IPS-20b (cell line): ENCODE measurements at regions not wholly inside any gene's neighbourhood (a gene's known extent, or its start where the extent isn't known, plus 50 kb on each side); places are given as distances from the start of the nearest gene placed in this dataset.

Source experiments
- H3K27ac ChIP-seq: one replicate; pipeline ENCODE4 v1.5.1; 2013; ENCODE audit warnings: low read length
- H3K27me3 ChIP-seq: 2 replicates; pipeline ENCODE4 v1.6.1; 2013; ENCODE audit warnings: mild to moderate bottlenecking, low read length, inconsistent platforms; ENCODE audit not compliant: insufficient read depth
- H3K36me3 ChIP-seq: 2 replicates; pipeline ENCODE4 v1.6.1; 2013; ENCODE audit warnings: low read depth, mild to moderate bottlenecking, inconsistent platforms, low read length, moderate library complexity; ENCODE audit not compliant: insufficient read depth
- H3K4me1 ChIP-seq: 2 replicates; pipeline ENCODE4 v1.6.1; 2013; ENCODE audit warnings: mild to moderate bottlenecking, control low read depth, inconsistent platforms, low read length, moderate library complexity; ENCODE audit not compliant: insufficient read depth
- H3K4me3 ChIP-seq: 2 replicates; pipeline ENCODE4 v1.5.1; 2013; ENCODE audit warnings: mild to moderate bottlenecking, low read length, inconsistent platforms
- H3K9ac ChIP-seq: 2 replicates; pipeline ENCODE4 v1.6.1; 2013; ENCODE audit warnings: low read depth, mild to moderate bottlenecking, inconsistent platforms, low read length, moderate library complexity
- H3K9me3 ChIP-seq: 2 replicates; pipeline ENCODE4 v1.6.1; 2013; ENCODE audit warnings: mild to moderate bottlenecking, low read depth, low read length, inconsistent platforms; ENCODE audit not compliant: insufficient read depth

GRCh38 chr15:94075349-94075748 lies 156.0 kb upstream of the MCTP2 start:
- H3K27me3 ChIP-seq = no peaks in the 10 kb centered on the region

GRCh38 chr15:94070356-94071295 lies 160.7 kb upstream of the MCTP2 start:
- Histone ChIP-seq H3K9ac (no peak overlapping the region), H3K9me3 (no peaks in the 10 kb centered on the region), H3K27ac (no peak overlapping the region), H3K4me3 (no peak overlapping the region), H3K27me3 (no peaks in the 10 kb centered on the region), H3K36me3 (no peaks in the 10 kb centered on the region), H3K4me1 (no peaks in the 10 kb centered on the region)

More at GRCh38 chr15:94075349-94075748, 156.0 kb upstream of the MCTP2 start:
- Histone ChIP-seq H3K9me3 (no peaks in the 10 kb centered on the region), H3K4me1 (no peaks in the 10 kb centered on the region; the same call in 1 of the 2 replicates), H3K27ac (no peak overlapping the region), H3K4me3 (no peak overlapping the region), H3K36me3 (no peaks in the 10 kb centered on the region), H3K9ac (no peak overlapping the region)

GRCh38 chr15:94069844-94070243 lies 161.5 kb upstream of the MCTP2 start:
- Histone ChIP-seq H3K4me3 (no peak overlapping the region), H3K27me3 (no peaks in the 10 kb centered on the region), H3K36me3 (no peaks in the 10 kb centered on the region), H3K4me1 (no peaks in the 10 kb centered on the region), H3K27ac (no peak overlapping the region), H3K9ac (no peak overlapping the region), H3K9me3 (no peaks in the 10 kb centered on the region)

GRCh38 chr15:94066811-94067210 lies 164.6 kb upstream of the MCTP2 start:
- no peaks in the 10 kb centered on the region for H3K27me3 ChIP-seq
- no peak overlapping the region for H3K4me3 ChIP-seq
- H3K9ac ChIP-seq = no peak overlapping the region

GRCh38 chr15:94066046-94066445 lies 165.3 kb upstream of the MCTP2 start:
- Histone ChIP-seq H3K27ac (no peak overlapping the region), H3K9me3 (no peaks in the 10 kb centered on the region), H3K27me3 (no peaks in the 10 kb centered on the region), H3K9ac (no peak overlapping the region), H3K4me1 (no peaks in the 10 kb centered on the region), H3K4me3 (no peak overlapping the region), H3K36me3 (no peaks in the 10 kb centered on the region)

More at GRCh38 chr15:94066811-94067210, 164.6 kb upstream of the MCTP2 start:
- no peak overlapping the region for H3K27ac ChIP-seq
- H3K36me3 ChIP-seq = no peaks in the 10 kb centered on the region
- H3K4me1 ChIP-seq = no peaks in the 10 kb centered on the region
- H3K9me3 ChIP-seq = no peaks in the 10 kb centered on the region

GRCh38 chr15:94064676-94065313 lies 166.6 kb upstream of the MCTP2 start:
- no peak overlapping the region for H3K4me3 ChIP-seq
- no peaks in the 10 kb centered on the region for H3K27me3 ChIP-seq
- H3K36me3 ChIP-seq = no peaks in the 10 kb centered on the region
- no peaks in the 10 kb centered on the region for H3K9me3 ChIP-seq
- no peaks in the 10 kb centered on the region for H3K4me1 ChIP-seq
- no peak overlapping the region for H3K9ac ChIP-seq
- no peak overlapping the region for H3K27ac ChIP-seq

- H3K9me3 ChIP-seq = no peaks in the 10 kb centered on the region
- H3K9ac ChIP-seq = no peak overlapping the region
- no peaks in the 10 kb centered on the region for H3K4me1 ChIP-seq
- no peaks in the 10 kb centered on the region for H3K36me3 ChIP-seq
- H3K27ac ChIP-seq = no peak overlapping the region
- no peak overlapping the region for H3K4me3 ChIP-seq
- H3K27me3 ChIP-seq = no peaks in the 10 kb centered on the region
Measured at GRCh38 chr15:94061041-94061440, 170.3 kb upstream of the MCTP2 start.

GRCh38 chr15:94059013-94059587 lies 172.3 kb upstream of the MCTP2 start:
- Histone ChIP-seq H3K27me3 (no peaks in the 10 kb centered on the region), H3K4me1 (no peaks in the 10 kb centered on the region), H3K9ac (no peak overlapping the region), H3K36me3 (no peaks in the 10 kb centered on the region), H3K9me3 (no peaks in the 10 kb centered on the region), H3K27ac (no peak overlapping the region), H3K4me3 (no peak overlapping the region)

GRCh38 chr15:94057305-94057704 lies 174.1 kb upstream of the MCTP2 start:
- no peak overlapping the region for H3K27ac ChIP-seq
- no peaks in the 10 kb centered on the region for H3K4me1 ChIP-seq
- no peak overlapping the region for H3K9ac ChIP-seq
- H3K27me3 ChIP-seq = no peaks in the 10 kb centered on the region
- H3K9me3 ChIP-seq = no peaks in the 10 kb centered on the region
- no peaks in the 10 kb centered on the region for H3K36me3 ChIP-seq
- no peak overlapping the region for H3K4me3 ChIP-seq

- H3K9me3 ChIP-seq = no peaks in the 10 kb centered on the region
- no peaks in the 10 kb centered on the region for H3K36me3 ChIP-seq
- H3K4me3 ChIP-seq = no peak overlapping the region
- no peak overlapping the region for H3K9ac ChIP-seq
- no peak overlapping the region for H3K27ac ChIP-seq
- no peaks in the 10 kb centered on the region for H3K4me1 ChIP-seq
- H3K27me3 ChIP-seq = no peaks in the 10 kb centered on the region
Measured at GRCh38 chr15:94056314-94056713, 175.0 kb upstream of the MCTP2 start.

- Histone ChIP-seq H3K4me3 (no peak overlapping the region), H3K4me1 (no peaks in the 10 kb centered on the region), H3K9me3 (no peaks in the 10 kb centered on the region), H3K27me3 (no peaks in the 10 kb centered on the region), H3K36me3 (no peaks in the 10 kb centered on the region), H3K27ac (no peak overlapping the region), H3K9ac (no peak overlapping the region)
Measured at GRCh38 chr15:94053626-94054025, 177.7 kb upstream of the MCTP2 start.
